ENCODE measurements at regions not wholly inside any gene's neighbourhood (a gene's known extent, or its start where the extent isn't known, plus 50 kb on each side); places are given as distances from the start of the nearest gene placed in this dataset.

DNA sequence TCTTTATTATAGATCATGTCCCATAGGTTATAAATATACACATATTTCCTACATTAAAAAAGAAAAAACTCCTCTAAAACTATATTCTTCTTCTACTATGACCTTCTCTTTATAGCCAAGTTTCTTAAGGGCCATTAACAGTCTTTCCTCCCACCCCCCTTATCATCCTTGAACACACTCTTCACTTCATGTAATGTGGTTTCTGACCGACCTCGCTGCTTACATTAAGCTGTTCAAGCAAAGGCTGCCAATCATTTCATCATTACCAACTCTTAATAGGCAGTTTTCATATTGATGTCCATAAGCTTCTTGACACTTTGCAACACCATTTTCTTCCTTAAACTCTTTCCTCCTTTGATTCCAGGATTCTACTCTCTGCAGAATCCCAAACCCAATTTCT is 283.0 kb upstream of the PCSK5 start:
- DNase-seq (ENCODE audit: low read depth in 4 of 6, low spot score in 6 of 6) = no peak
- Histone ChIP-seq H3K36me3 (ENCODE audit: control insufficient read depth, insufficient read depth, low read length) (no peaks in the 10 kb centered on the region), H3K27ac (ENCODE audit: low read depth, low read length) (no peak overlapping the region), H3K9me3 (ENCODE audit: control insufficient read depth, insufficient read depth, low read length) (no peaks in the 10 kb centered on the region), H3K4me1 (ENCODE audit: control insufficient read depth, insufficient read depth, low read length) (no peaks in the 10 kb centered on the region), H3K4me3 (ENCODE audit: low read depth, low read length) (no peak overlapping the region), H3K27me3 (ENCODE audit: control insufficient read depth, insufficient read depth, low read length) (no peaks in the 10 kb centered on the region)
- WGBS (ENCODE audit: insufficient coverage) = 95% methylated on average over 2 of the region's 2 CpGs

DNA sequence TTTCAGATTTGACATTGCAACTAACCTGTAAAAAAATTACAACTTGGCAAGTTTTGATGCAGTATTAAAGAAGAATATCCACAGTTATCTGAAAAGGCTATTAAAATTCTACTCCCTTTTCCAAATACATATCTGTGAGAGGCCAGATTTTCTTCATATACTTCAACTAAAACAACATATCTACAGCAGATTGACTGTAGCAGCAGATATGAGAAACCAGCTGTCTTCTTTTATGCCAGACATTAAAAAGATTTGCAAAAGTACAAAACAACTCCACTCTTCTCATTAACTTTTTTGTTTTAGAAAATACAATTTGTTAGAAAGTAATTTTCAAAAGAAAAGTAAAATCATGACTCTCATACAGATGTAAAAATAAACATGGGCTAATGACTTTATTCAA is 281.1 kb upstream of the PCSK5 start:
- Histone ChIP-seq H3K27ac (ENCODE audit: low read depth, low read length) (no peak overlapping the region), H3K4me3 (ENCODE audit: low read depth, low read length) (no peak overlapping the region), H3K9me3 (ENCODE audit: control insufficient read depth, insufficient read depth, low read length) (no peaks in the 10 kb centered on the region), H3K27me3 (ENCODE audit: control insufficient read depth, insufficient read depth, low read length) (no peaks in the 10 kb centered on the region), H3K4me1 (ENCODE audit: control insufficient read depth, insufficient read depth, low read length) (no peaks in the 10 kb centered on the region), H3K36me3 (ENCODE audit: control insufficient read depth, insufficient read depth, low read length) (no peaks in the 10 kb centered on the region)
- DNase-seq (ENCODE audit: low read depth in 4 of 6, low spot score in 6 of 6) = peak in 1 of 6 donors; percentile 63

DNA sequence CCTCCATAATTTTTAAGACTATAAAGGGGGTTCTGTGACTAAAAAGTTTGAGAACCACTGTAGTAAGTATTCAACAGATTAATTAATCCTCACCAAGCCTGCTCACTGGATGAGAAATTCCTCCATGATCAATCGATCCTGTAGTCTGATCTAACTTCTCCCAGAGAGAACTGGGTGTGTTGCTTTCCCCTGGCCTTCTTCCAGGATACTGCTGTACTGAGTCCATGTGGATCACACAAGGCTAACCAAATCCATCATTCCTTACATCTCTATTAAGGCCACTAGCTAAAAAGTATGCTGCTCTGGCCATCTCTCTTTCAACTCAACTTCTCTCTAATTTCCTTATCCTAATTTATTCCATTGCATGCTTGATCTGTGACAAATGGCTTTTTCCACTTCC is 280.2 kb upstream of the PCSK5 start:
- Histone ChIP-seq H3K27me3 (ENCODE audit: control insufficient read depth, insufficient read depth, low read length) (no peaks in the 10 kb centered on the region), H3K36me3 (ENCODE audit: control insufficient read depth, insufficient read depth, low read length) (no peaks in the 10 kb centered on the region), H3K9me3 (ENCODE audit: control insufficient read depth, insufficient read depth, low read length) (no peaks in the 10 kb centered on the region), H3K4me1 (ENCODE audit: control insufficient read depth, insufficient read depth, low read length) (no peaks in the 10 kb centered on the region), H3K27ac (ENCODE audit: low read depth, low read length) (no peak overlapping the region), H3K4me3 (ENCODE audit: low read depth, low read length) (no peak overlapping the region)
- DNase-seq (ENCODE audit: low read depth in 4 of 6, low spot score in 6 of 6) = no peak
- WGBS (ENCODE audit: insufficient coverage) = 100% methylated on average over 1 of the region's 1 CpG

DNA sequence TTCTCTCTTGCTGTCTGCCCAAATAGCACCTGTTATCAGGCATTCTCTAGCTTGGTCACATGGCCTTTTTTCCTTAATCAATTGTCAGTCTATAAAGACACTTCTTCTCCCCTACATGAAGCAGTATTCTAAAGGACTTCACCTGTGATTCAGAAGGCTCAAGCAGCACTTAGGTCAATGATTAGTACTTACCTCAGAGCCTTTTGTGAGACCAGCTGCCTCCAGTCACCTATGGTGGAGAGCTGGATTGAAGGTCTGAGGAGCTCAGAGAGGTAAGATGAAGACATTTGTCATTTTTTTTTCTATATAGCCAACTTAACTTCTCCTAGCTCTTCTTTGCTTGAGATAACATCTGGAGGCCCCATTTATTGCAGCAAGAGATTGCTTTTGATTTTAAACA is 278.3 kb upstream of the PCSK5 start:
- Histone ChIP-seq H3K9me3 (ENCODE audit: control insufficient read depth, insufficient read depth, low read length) (no peaks in the 10 kb centered on the region), H3K36me3 (ENCODE audit: control insufficient read depth, insufficient read depth, low read length) (no peaks in the 10 kb centered on the region), H3K4me3 (ENCODE audit: low read depth, low read length) (no peak overlapping the region), H3K27ac (ENCODE audit: low read depth, low read length) (no peak overlapping the region), H3K27me3 (ENCODE audit: control insufficient read depth, insufficient read depth, low read length) (no peaks in the 10 kb centered on the region), H3K4me1 (ENCODE audit: control insufficient read depth, insufficient read depth, low read length) (no peaks in the 10 kb centered on the region)
- DNase-seq (ENCODE audit: low read depth in 4 of 6, low spot score in 6 of 6) = no peak

DNA sequence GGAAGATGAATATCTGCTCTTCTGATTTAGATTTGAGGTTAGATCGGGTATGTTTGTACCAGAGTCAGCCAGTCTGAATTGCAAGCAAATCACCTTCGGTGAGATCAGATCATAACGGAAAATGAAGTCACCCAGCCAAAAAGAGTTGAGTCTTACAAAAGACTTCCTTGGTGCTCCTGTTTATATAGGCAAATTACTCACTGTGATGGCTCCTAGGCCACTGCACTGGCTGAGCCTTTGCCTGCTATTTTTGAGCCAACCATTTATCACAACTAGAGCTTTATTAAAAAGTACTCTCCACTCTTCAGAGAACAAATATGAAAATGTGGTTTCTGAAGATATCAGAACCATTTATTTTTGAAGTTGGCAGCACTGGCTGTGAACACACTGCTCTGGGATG is 277.7 kb upstream of the PCSK5 start:
- WGBS (ENCODE audit: insufficient coverage) = 88% methylated on average over 3 of the region's 3 CpGs
- H3K9me3 ChIP-seq (ENCODE audit: control insufficient read depth, insufficient read depth, low read length) = no peaks in the 10 kb centered on the region
- no peak overlapping the region for H3K27ac ChIP-seq (ENCODE audit: low read depth, low read length)
- H3K4me1 ChIP-seq (ENCODE audit: control insufficient read depth, insufficient read depth, low read length) = no peaks in the 10 kb centered on the region
- H3K27me3 ChIP-seq (ENCODE audit: control insufficient read depth, insufficient read depth, low read length) = no peaks in the 10 kb centered on the region
- no peaks in the 10 kb centered on the region for H3K36me3 ChIP-seq (ENCODE audit: control insufficient read depth, insufficient read depth, low read length)
- peak in 1 of 6 donors; percentile 42 for DNase-seq (ENCODE audit: low read depth in 4 of 6, low spot score in 6 of 6)
- no peak overlapping the region for H3K4me3 ChIP-seq (ENCODE audit: low read depth, low read length)

DNA sequence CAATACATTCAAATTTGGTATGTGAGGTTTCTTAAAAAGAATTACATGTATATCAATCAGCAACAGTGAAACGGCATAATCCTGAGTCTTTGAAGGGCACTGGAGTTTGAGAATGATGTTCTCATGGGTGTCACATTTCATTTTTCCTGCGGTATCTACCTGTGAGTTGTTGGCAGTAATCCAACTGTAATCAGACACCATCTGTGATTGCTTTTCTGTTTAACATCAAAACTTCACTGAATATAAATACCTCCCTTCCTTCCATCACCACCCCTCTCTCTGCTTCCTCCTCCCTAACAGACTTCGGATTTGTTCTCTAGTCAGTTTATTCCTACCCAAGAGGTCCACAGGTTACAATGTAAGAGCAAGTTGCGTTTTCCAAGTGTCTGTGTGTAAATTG is 275.2 kb upstream of the PCSK5 start:
- Histone ChIP-seq H3K9me3 (ENCODE audit: control insufficient read depth, insufficient read depth, low read length) (no peaks in the 10 kb centered on the region), H3K4me3 (ENCODE audit: low read depth, low read length) (no peak overlapping the region), H3K27ac (ENCODE audit: low read depth, low read length) (no peak overlapping the region), H3K36me3 (ENCODE audit: control insufficient read depth, insufficient read depth, low read length) (no peaks in the 10 kb centered on the region), H3K27me3 (ENCODE audit: control insufficient read depth, insufficient read depth, low read length) (no peaks in the 10 kb centered on the region), H3K4me1 (ENCODE audit: control insufficient read depth, insufficient read depth, low read length) (no peaks in the 10 kb centered on the region)
- peak in 1 of 6 donors; percentile 68 for DNase-seq (ENCODE audit: low read depth in 4 of 6, low spot score in 6 of 6)
- 50% methylated on average over 1 of the region's 4 CpGs for whole genome bisulfite sequencing (ENCODE audit: insufficient coverage)

DNA sequence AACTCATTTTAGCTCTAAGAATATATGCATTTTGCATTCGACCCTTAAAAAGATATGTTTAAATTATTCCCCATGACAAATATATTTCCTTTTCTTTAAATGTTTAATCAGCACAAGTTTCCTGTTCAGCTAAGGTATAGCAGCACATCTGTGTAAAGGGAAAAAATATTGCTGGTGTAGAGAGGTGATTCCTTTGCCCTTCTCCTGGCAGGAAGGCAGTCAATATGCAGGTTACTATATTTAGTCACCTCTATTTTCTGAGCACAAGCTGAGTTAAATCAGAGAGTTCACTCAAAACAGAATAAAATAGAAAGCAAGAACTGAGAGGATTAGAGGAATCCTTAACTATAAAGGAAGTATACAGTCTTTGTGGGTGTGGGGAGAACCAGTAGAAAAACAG is 274.4 kb upstream of the PCSK5 start:
- no peaks in the 10 kb centered on the region for H3K27me3 ChIP-seq (ENCODE audit: control insufficient read depth, insufficient read depth, low read length)
- H3K4me1 ChIP-seq (ENCODE audit: control insufficient read depth, insufficient read depth, low read length) = no peaks in the 10 kb centered on the region
- H3K27ac ChIP-seq (ENCODE audit: low read depth, low read length) = no peak overlapping the region
- no peak overlapping the region for H3K4me3 ChIP-seq (ENCODE audit: low read depth, low read length)
- H3K9me3 ChIP-seq (ENCODE audit: control insufficient read depth, insufficient read depth, low read length) = no peaks in the 10 kb centered on the region
- no peaks in the 10 kb centered on the region for H3K36me3 ChIP-seq (ENCODE audit: control insufficient read depth, insufficient read depth, low read length)
- no CpG with 5 or more reads among the region's 1 CpG for WGBS (ENCODE audit: insufficient coverage)
- no peak for DNase-seq (ENCODE audit: low read depth in 4 of 6, low spot score in 6 of 6)

DNA sequence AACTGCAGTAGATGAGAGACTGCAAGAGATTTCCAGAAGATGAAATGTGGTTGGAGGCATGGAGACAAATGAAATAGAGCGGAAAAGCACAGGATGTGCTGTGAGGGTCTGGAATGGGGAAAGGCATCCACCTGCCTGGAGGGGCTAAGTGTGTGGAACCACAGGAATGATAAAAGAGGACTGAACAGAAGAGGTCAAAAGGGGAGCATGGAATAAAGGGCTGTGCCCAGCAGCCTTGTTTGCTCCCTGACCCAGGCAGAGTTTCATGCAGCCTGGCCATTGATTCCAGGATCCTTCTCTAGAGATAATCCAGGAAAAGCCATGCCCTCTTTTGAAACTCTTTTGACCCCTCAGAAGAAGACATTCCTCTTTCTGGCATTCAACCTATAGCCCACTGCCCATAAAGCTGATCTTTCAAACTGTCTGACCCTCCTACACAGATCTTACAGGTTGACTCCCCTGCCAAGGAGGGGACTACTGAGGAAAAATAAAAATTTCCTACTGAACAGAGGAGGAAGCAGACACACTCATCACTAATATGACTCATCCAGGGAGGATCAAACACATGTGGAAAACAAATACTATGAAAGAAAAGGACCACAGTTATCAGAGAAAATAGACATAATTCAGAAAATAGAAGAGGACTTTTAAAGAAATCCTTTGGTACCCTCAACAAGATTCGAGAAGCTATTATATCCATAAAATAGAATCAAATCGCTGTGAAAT is 273.5 kb upstream of the PCSK5 start:
- no peak overlapping the region for H3K27ac ChIP-seq (ENCODE audit: low read depth, low read length)
- H3K4me1 ChIP-seq (ENCODE audit: control insufficient read depth, insufficient read depth, low read length) = no peaks in the 10 kb centered on the region
- H3K27me3 ChIP-seq (ENCODE audit: control insufficient read depth, insufficient read depth, low read length) = no peaks in the 10 kb centered on the region
- 89% methylated on average over 1 of the region's 3 CpGs for WGBS (ENCODE audit: insufficient coverage)
- no peaks in the 10 kb centered on the region for H3K9me3 ChIP-seq (ENCODE audit: control insufficient read depth, insufficient read depth, low read length)
- DNase-seq (ENCODE audit: low read depth in 4 of 6, low spot score in 6 of 6) = no peak
- no peak overlapping the region for H3K4me3 ChIP-seq (ENCODE audit: low read depth, low read length)
- H3K36me3 ChIP-seq (ENCODE audit: control insufficient read depth, insufficient read depth, low read length) = no peaks in the 10 kb centered on the region

DNA sequence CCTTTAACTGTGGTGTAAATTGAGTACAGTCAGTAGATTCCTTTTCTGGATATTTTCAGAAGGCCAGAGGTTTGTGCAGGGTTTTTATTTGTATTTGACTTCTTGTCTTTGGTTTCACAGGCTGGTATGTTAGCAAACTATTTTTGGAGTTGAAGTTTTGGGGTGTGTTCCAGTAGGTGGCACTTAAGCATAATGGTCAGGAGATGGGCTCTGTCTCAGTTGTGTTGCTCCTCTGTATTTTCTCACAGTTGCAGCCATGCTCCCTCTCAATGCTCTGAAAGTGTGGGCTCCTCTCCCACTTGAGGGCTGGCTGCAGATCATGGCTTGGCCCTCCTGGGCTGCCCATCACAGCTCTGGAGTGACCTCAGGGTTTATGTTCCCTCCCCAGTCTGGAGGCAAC is 267.0 kb upstream of the PCSK5 start:
- Histone ChIP-seq H3K9me3 (ENCODE audit: control insufficient read depth, insufficient read depth, low read length) (no peaks in the 10 kb centered on the region), H3K36me3 (ENCODE audit: control insufficient read depth, insufficient read depth, low read length) (no peaks in the 10 kb centered on the region), H3K4me3 (ENCODE audit: low read depth, low read length) (no peak overlapping the region), H3K4me1 (ENCODE audit: control insufficient read depth, insufficient read depth, low read length) (no peaks in the 10 kb centered on the region), H3K27ac (ENCODE audit: low read depth, low read length) (no peak overlapping the region), H3K27me3 (ENCODE audit: control insufficient read depth, insufficient read depth, low read length) (no peaks in the 10 kb centered on the region)
- DNase-seq (ENCODE audit: low read depth in 4 of 6, low spot score in 6 of 6) = no peak

DNA sequence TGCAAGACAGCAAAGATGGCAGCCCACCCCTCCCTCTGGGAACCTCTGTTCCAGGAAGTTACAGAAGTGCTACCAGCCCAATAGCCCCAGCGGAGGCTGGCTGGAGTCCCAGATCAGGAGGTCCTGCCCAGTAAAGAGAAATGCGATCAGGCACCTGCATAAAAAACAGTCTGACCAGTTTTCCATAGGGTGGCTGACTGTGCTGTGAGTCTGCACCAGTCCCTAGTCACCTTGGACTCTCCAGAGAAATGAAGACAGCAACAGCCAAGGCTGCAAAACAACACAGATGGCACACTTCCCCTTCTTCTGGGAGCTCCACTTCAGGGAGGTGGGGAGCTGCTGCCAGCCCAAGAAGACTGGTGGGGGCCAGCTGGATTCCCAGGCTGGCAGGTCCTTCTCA is 265.5 kb upstream of the PCSK5 start:
- Histone ChIP-seq H3K27me3 (ENCODE audit: control insufficient read depth, insufficient read depth, low read length) (no peaks in the 10 kb centered on the region), H3K4me1 (ENCODE audit: control insufficient read depth, insufficient read depth, low read length) (no peaks in the 10 kb centered on the region), H3K36me3 (ENCODE audit: control insufficient read depth, insufficient read depth, low read length) (no peaks in the 10 kb centered on the region), H3K27ac (ENCODE audit: low read depth, low read length) (no peak overlapping the region), H3K4me3 (ENCODE audit: low read depth, low read length) (no peak overlapping the region), H3K9me3 (ENCODE audit: control insufficient read depth, insufficient read depth, low read length) (peaks cover 1% of the 10 kb centered on the region)
- WGBS (ENCODE audit: insufficient coverage) = 60% methylated on average over 2 of the region's 2 CpGs
- DNase-seq (ENCODE audit: low read depth in 4 of 6, low spot score in 6 of 6) = peak in 1 of 6 donors; percentile 62
